Glutamatergic neuron (in vitro differentiated cells): ENCODE measurements at regions not wholly inside any gene's neighbourhood (a gene's known extent, or its start where the extent isn't known, plus 50 kb on each side); places are given as distances from the start of the nearest gene placed in this dataset.

Source experiments
- DNase-seq: peaks from one replicate; pipeline ENCODE4 v3.0.0; 2022
- H3K27ac Mint-ChIP-seq: one replicate; pipeline ENCODE4 v1.8.0; 2020; ENCODE audit warnings: mild to moderate bottlenecking, mixed read lengths, inconsistent platforms; ENCODE audit not compliant: unreplicated experiment
- H3K27me3 Mint-ChIP-seq: one replicate; pipeline ENCODE4 v1.8.0; 2020; ENCODE audit warnings: mild to moderate bottlenecking, moderate library complexity, mixed read lengths, inconsistent platforms; ENCODE audit not compliant: unreplicated experiment
- H3K36me3 Mint-ChIP-seq: one replicate; pipeline ENCODE4 v1.8.0; 2020; ENCODE audit warnings: mild to moderate bottlenecking, mixed read lengths, inconsistent platforms; ENCODE audit not compliant: unreplicated experiment
- H3K4me1 Mint-ChIP-seq: one replicate; pipeline ENCODE4 v1.8.0; 2020; ENCODE audit warnings: mild to moderate bottlenecking, low read depth, mixed read lengths, inconsistent platforms; ENCODE audit not compliant: unreplicated experiment
- H3K4me3 Mint-ChIP-seq: one replicate; pipeline ENCODE4 v1.8.0; 2020; ENCODE audit warnings: mild to moderate bottlenecking, mixed read lengths, inconsistent platforms; ENCODE audit not compliant: unreplicated experiment
- H3K9me3 Mint-ChIP-seq: one replicate; pipeline ENCODE4 v1.8.0; 2020; ENCODE audit warnings: mild to moderate bottlenecking, moderate library complexity, mixed read lengths, inconsistent platforms; ENCODE audit not compliant: unreplicated experiment
- CTCF ChIP-seq: fragments of 200-600 bp; sonication (generic); IDR thresholded peaks from one replicate; pipeline ENCODE4 v1.5.0; 2021; ENCODE audit not compliant: partially characterized antibody, unreplicated experiment

- Mint-ChIP-seq H3K9me3 (peaks cover 3% of the 10 kb centered on the region), H3K27me3 (peaks cover 5% of the 10 kb centered on the region), H3K4me3 (no peak overlapping the region), H3K4me1 (peaks cover 8% of the 10 kb centered on the region), H3K36me3 (no peaks in the 10 kb centered on the region), H3K27ac (no peak overlapping the region)
- no peak for DNase-seq
- TF ChIP-seq CTCF: no peak
These were observed 230.9 kb downstream of the AUH start for GRCh38 chr9:91130796-91131318.

GRCh38 chr9:91131433-91131839, 230.3 kb downstream of the AUH start:
- Mint-ChIP-seq H3K4me3 (no peak overlapping the region), H3K36me3 (no peaks in the 10 kb centered on the region), H3K9me3 (peaks cover 1% of the 10 kb centered on the region), H3K27me3 (peaks cover 5% of the 10 kb centered on the region), H3K4me1 (peaks cover 8% of the 10 kb centered on the region), H3K27ac (no peak overlapping the region)
- TF ChIP-seq CTCF: no peak
- DNase-seq: no peak

GRCh38 chr9:91132576-91133073, 229.1 kb downstream of the AUH start:
- TF ChIP-seq CTCF: no peak
- no peak for DNase-seq
- H3K27me3 Mint-ChIP-seq: peaks cover 2% of the 10 kb centered on the region
- no peaks in the 10 kb centered on the region for H3K36me3 Mint-ChIP-seq
- no peak overlapping the region for H3K4me3 Mint-ChIP-seq
- H3K9me3 Mint-ChIP-seq: no peaks in the 10 kb centered on the region
- peaks cover 4% of the 10 kb centered on the region for H3K4me1 Mint-ChIP-seq
- H3K27ac Mint-ChIP-seq: no peak overlapping the region

- H3K4me3 Mint-ChIP-seq: no peak overlapping the region
- no peaks in the 10 kb centered on the region for H3K36me3 Mint-ChIP-seq
- no peaks in the 10 kb centered on the region for H3K9me3 Mint-ChIP-seq
- no peak overlapping the region for H3K27ac Mint-ChIP-seq
- H3K4me1 Mint-ChIP-seq: no peaks in the 10 kb centered on the region
- TF ChIP-seq CTCF: no peak
- no peak for DNase-seq
- peaks cover 2% of the 10 kb centered on the region for H3K27me3 Mint-ChIP-seq
These were observed 227.1 kb downstream of the AUH start for GRCh38 chr9:91134608-91135007.

- H3K9me3 Mint-ChIP-seq: no peaks in the 10 kb centered on the region
These were observed 224.3 kb downstream of the AUH start for GRCh38 chr9:91137391-91137790.

More at GRCh38 chr9:91137391-91137790, 224.3 kb downstream of the AUH start:
- H3K27ac Mint-ChIP-seq: no peak overlapping the region
- DNase-seq: no peak
- H3K4me3 Mint-ChIP-seq: no peak overlapping the region
- no peaks in the 10 kb centered on the region for H3K36me3 Mint-ChIP-seq
- TF ChIP-seq CTCF: no peak
- peaks cover 2% of the 10 kb centered on the region for H3K27me3 Mint-ChIP-seq
- H3K4me1 Mint-ChIP-seq: no peaks in the 10 kb centered on the region
